Body of pancreas (tissue), 4 donors: ENCODE measurements at regions not wholly inside any gene's neighbourhood (a gene's known extent, or its start where the extent isn't known, plus 50 kb on each side); places are given as distances from the start of the nearest gene placed in this dataset.

Experiments used
- CTCF ChIP-seq, 7 experiments: fragments of 450-650 bp in 4 of 7; fragments of 200-600 bp in 3 of 7; sonication (generic) in 3 of 7; IDR thresholded peaks; one replicate each; pipeline ENCODE4 v1.5.1; 2016 to 2019; ENCODE audit warnings: antibody characterized with exemption in 7 of 7
- POLR2A ChIP-seq, 3 donors: fragments of 450-650 bp; IDR thresholded peaks; one replicate each; pipeline ENCODE4 v1.6.1; 2016; ENCODE audit warnings: antibody characterized with exemption in 3 of 3, mild to moderate bottlenecking in 2 of 3

DNA sequence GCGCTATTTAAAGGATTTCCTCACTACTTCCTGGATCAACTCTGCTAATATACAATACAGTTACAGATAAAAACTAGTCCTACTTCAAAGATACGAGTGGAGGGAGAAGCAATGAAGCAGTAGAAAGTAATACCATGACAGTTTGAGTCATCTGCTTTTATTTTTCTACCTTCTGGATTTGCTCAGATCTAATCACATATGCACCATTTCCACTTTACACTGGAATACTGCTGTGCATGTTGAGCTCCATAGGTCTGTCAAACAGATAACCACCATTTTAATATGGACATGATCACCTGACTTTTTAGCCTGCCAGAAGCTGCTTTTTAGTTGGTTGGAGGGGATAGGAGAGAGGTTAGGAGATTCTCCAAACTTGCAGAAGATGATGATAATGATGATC lies 92.5 kb downstream of the MMUT start:
- no peak for TF ChIP-seq POLR2A (IDR thresholded peaks at IDR 0.05)
- TF ChIP-seq CTCF (IDR thresholded peaks at IDR 0.05) = no peak
